HG03521 (cell line): ENCODE measurements at regions not wholly inside any gene's neighbourhood (a gene's known extent, or its start where the extent isn't known, plus 50 kb on each side); places are given as distances from the start of the nearest gene placed in this dataset.

Experiments used
- ATAC-seq: cut with Tn5 transposase; IDR thresholded peaks from one replicate; pipeline ENCODE4 v1.9.1; 2021; ENCODE audit warnings: mild to moderate bottlenecking, moderate library complexity; ENCODE audit not compliant: unreplicated experiment

DNA sequence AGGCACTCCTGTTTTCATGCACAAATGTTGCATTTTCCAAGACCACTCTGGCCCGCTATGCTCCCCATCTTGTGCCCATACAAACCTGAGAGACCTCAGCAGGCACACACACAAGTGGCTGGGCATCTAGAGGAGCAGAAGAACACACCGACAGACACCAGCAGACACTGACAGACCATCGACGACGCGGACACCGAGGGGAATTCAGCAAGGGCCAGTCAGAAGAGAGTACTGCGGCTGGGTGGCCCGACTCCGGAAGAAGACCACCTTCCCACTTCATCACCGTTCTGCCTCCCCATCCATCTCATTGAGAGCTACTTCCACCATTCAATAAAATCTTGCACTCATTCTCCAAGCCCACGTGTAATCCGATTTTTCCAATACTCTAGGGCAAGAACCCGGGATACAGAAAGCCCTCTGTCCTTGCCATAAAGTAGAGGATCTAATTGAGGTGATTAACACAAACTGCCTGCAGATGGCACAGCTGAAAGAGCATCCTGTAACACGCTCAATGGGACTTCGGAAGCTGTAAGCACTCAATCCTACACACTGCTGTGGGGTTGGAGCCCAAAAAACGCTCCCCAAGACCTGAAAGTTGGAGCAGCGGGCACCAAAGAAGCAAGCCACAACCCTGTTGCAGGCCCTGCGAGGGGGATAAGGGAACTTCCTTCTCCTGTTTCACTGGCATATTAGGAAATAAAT lies 780.9 kb downstream of the ARAP2 start:
- ATAC-seq = no peak

DNA sequence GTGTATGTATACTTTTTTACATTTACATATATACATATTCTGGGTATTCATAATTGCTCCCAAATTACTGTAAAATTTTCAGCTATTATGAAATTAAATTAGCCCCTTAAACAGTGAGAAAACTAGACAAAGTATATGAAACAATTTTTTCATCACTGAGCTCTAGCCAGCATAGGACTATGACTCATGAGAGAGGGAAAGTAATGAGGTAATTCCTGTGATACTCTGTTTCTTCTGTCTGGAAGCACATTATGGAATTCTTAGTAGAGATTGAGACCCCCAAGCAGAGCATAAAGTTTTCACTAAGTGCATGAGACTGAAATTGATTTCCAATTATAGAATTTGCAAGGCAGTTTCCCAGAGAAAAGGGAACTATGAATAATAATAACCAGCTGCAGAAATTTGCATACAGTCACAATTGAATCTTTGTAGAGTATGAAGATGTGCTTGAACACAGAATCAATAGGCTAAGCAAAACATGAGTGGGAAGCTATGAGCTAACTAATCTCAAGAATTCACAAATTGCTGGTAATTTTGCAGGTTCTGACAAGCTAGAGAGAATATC lies 779.3 kb downstream of the ARAP2 start:
- no peak for ATAC-seq

DNA sequence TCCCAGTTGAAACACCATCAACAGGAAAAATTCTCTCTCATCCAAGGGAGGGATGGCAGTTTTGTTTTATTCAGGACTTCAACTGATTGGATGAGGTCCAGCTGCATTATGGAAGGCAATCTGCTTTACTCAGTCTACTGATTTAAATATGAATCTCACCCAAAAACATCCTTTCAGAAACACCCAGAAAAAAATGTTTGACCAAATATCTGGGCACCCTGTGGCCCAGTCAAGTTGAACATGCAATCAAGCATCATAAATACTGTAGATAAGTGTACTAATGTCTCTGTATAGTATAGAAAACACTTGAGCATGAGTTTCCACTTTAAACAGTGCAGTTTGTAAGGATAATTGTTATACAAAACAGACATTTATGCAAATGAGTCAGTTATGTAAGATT lies 753.2 kb downstream of the ARAP2 start:
- ATAC-seq = no peak

DNA sequence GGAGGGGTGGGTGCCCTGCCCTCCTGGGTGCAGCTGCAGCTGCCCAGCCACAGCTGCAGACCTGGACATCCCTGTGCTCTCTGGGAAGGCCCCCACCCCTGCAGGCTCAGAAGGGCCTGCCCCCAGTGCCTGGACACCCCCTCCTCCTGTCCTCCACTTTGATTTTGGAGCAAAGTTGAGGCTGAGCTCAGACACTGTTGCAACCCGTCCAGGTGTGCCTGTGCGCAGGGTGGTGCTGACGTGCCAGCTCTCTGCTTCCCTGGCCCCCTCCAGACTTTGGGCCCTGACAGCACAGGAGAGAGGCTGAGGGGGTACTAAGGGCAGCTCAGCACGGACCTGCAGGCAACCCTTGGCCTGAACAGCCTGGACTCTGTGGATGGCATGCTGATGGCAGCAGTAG lies 750.3 kb downstream of the ARAP2 start:
- no peak for ATAC-seq

DNA sequence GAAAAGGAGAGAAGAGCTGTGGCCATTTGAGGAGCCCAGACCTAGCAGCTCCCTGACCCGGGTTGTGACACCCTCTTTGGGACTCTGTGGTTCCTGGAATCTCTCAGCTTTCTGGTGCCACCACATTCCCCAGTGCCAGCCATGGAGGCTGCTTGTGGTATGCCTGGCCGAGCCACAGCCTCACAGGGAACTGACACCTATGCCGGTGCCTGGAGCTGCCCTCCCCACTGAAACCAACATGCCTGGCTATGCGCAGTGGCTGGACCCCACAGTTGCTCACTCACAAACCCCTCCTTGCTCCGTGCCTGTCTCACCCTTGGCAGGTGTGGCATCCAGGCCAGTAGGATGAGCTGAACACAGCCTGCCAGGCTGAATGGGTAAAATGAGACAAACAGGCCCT lies 749.4 kb downstream of the ARAP2 start:
- no peak for ATAC-seq

DNA sequence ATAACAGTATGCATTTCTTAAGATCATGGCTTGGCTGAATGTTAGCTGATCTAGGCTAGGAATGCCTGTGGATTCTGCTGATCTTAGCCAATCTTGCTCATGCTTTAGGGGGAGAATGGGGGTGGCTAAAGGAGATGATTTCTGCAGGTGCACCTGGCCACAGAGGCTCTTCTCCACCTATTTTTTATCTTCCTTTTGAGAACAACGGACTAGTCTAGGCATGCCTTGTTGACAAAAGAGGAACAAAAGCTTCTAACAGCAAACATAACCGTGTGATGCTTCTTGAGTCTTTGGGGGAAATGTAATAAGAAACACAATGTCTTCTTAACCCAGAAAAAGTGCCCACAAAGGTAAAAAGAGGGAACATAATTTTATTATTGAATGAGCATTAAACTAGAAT lies 743.5 kb downstream of the ARAP2 start:
- peak; percentile 51 for ATAC-seq

DNA sequence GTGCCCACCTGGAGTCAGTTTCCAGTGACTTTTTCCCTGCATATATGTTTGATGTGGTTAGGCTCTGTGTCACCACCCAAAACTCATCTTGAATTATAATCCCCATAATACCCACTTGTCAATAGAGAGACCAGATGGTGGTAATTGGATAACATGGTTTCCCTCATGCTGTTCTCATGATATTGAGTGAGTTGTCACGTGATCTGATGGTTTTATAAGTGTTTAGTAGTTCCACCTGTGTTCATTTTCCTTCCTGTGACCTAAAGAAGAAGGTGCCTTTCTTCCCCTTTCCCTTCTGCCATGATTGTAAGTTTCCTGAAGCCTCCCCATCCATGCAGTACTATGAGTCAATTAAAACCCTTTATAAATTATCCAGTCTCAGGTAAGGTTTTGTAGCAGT lies 740.9 kb downstream of the ARAP2 start:
- no peak for ATAC-seq

DNA sequence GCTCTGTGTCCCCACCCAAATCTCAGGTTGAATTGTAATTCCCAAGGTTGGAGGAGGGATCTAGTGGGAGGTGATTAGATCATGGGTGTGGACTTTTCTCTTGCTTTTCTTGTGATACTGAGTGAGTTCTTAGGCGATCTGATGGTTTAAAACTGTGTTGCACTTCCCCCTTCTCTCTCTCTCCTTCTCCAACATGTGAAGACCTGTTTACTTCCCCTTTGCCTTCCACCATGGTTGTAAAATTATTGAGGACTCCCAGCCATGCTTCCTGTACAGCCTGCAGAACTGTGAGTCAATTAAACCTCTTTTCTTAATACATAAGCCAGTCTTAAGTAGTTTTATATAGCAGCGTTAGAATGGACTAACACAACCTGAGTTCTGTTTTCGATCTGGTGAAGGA lies 738.2 kb downstream of the ARAP2 start:
- ATAC-seq = no peak

DNA sequence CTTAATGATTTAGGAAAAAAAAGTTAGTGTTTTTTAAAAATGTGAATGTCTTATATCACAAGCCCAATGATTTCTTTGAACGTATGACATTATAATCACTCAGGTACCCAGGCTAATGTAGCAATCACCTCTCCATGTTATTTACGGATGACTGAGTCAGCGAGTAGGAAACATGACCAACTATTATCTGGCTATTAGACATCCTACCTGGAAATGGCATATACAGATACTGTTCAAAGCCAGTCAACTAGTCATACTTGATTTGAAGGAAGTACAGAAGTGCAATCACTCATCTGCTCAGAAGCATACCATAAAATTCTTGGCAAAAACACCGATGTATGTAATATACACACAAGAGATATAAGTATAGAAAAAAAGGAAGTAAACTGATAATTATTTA lies 732.5 kb downstream of the ARAP2 start:
- no peak for ATAC-seq

DNA sequence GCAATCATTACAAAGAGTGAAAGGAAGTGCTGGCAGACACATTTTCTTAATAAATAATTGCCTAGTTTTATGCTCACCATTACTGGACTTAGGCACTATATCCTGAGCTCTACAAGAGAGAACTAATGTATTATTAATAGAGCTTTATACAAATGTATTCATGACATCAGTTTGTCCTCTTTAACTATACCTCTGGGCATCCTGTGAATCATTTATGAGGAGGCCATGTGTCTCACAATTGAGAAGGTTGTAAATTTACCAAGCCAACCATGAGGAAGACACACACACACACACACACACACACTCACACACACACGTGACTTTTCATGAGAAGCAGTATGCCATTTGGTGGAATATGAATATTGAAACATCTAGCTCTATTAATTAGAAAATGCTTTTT lies 728.2 kb downstream of the ARAP2 start:
- no peak for ATAC-seq

DNA sequence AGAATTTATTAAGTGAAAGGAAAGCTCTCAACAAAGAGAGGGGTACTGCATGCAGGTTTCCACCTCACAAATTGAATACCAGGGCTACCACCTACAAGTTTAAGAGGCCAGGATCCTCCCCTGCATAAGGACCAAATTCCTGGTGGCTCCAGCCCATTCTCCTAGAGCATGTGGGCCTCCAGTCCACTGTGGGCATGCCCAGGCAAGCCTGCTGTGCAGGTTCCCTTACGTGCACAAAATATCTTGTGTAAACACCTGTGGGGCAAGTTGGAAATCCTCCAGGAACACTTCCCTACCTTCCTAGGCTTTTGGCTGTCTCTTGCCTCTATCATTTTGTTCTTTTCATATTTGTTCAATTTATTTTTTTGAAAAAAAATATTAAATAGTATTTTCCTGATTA lies 724.3 kb downstream of the ARAP2 start:
- ATAC-seq = no peak

DNA sequence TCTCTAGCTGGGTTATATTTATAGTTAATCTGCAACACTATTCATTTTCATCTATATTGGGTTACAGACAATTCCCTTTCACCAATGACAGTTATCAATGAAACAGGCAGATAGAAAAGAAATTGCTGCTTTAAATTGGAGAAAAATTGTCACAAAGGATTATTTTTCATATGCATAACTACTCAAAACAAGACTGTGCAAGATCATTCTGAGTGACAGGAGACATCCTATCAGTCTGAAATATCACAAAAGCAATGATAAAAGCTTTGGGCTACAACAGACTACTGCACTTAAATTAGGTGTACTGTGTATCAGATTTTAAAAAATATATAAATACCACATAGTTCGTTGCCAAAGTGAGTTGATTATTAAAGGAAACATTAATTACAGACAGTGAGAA lies 722.6 kb downstream of the ARAP2 start:
- no peak for ATAC-seq

DNA sequence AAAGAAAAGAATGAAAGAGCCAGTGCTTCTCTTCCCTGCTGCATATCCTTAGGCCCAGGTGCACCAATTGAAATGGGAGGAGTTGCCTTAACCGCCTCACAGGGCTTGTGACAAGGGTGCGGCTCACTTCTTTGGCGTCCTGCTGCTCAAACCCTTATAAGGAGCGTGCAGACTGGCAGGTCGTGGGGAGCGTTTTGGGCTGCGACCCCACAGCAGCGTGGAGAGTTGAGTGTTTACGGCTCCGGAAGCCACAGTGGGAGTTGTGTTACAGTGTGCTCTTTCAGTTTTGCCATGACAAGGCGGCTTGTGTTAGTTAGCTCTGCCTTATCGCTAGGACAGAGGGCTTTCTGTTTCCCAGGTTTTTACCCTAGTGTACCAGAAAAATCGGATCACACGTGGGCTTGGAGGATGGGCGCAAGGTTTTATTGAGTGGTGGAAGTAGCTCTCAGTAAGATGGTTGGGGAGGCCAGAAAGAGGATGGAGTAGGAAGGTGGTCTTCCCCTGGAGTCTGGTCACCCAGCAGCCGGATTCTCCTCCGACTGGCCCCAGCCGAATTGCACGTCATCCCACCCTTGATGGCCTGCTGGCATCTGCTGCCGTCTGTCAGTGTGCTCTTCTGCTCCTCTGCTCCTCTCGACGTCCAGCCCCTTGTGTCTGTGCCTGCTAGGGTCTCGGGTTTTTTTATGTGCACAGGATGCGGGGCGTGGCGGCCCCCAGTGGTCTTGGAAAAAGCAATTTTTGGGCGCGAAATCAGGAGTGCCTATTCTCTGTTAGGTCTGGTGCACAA lies 718.9 kb downstream of the ARAP2 start:
- ATAC-seq = no peak

DNA sequence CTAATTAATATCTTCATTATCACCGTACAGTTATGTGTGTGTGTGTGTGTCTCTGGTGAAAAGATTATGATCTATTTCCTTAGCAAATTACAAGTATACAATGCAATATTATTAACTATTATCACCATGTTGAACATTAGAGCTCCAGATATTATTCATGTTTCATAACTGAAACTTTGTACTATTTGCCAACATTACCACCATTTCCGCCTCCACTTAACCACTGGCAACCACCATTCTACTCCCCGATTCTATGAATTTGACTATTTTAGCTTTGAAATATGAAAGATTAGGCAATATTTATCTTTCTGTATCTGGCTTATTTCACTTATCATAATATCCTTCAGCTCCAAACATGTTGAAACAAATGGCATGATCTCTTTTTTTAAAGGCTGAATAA lies 717.9 kb downstream of the ARAP2 start:
- ATAC-seq = no peak

DNA sequence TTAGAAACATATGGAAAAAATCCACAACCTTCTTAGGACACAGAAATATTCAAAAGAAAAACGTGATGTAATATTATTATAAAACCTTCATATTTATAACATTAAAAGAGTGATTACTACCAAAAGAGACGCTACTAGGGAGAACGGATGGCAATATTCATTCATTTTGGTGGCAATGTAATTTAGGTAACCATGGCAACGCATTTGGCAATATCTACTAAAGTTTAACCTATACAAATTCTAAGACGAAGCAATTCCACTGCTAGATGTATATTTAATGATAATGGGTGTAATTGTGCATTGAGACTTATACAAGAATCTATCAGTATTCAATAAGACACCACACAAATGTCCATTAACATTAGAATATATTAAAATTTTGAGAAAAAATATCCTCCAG lies 709.4 kb downstream of the ARAP2 start:
- ATAC-seq = no peak

DNA sequence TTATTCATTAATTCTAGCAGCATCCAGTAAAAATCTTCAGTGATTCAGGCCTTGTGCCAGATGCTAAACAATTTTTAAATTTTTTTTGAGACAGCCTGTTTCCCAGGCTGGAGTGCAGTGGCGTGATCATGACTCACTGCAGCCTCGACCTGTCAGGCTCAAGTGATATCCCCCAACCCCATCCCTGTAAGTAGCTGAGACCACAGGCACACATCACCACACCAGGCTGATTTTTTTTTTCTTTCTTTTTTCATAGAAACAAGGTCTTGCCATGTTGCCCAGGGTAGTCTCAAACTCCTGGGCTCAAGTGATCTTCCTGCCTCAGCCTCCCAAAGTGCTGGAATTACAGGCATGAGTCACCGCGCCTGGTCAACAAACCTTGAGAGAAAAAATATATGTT lies 705.5 kb downstream of the ARAP2 start:
- ATAC-seq = no peak

DNA sequence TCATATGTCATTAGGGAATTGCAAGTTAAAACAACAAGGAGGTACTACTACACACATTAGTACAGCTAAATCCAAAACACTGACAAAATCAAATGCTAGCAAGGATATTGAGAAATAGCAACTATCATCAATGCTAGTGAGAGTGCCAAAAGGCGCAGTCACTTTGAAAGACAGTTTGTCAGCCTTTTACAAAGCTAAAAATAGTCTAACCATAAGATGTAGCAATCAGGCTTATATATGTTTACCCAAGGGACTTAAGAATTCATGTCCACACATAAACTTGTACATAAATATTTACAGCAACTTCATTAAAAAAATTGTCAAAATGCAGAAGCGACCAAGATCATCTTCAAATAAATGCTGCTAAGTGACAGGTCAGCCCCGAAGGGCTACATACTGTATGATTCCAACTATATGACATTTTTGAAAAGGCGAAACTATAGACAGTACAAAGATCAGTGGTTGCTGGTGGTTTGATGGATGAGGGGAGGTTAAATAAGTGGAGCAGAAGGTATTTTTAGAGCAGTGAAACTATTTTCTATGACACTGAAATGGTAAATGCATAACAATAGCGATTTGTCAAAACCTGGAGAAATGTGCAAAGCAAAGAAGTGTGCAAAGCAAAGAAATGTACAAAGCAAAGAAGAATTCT lies 704.8 kb downstream of the ARAP2 start:
- ATAC-seq = no peak

DNA sequence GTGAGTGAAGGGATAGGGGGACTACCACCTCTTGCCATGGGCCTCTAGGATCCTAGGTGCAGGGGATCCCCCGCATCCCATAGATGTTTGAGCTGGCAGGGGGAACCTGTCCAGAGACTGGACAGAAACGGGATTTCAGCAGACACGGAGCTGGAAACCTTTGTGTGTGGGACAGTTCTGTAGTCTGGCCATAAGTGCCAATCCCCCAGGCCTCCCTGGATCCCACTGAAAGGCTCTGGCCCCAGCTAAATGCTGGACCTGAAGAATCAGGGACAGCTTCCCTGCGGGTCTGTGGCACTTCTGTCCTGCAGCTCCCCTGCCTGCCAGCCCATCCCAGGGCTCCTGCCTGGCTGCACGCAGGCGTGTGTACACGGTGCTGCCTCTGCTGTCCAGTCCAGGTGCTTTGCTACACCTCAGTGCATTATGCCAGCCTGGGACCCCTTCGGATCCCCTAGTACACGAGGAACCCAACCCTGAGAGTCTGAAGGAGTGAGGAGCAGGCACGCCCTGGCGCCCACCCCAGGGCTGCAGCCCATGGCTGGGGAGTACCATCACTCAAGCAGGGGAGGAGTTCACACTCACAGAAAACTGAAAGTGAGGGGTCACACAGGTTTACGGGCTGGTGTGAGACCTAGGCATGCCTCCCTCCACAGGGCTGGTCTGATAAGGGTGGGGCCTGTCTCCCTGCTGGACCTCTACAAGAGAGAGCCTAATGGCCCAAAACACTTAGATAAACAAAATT lies 703.0 kb downstream of the ARAP2 start:
- ATAC-seq = no peak

DNA sequence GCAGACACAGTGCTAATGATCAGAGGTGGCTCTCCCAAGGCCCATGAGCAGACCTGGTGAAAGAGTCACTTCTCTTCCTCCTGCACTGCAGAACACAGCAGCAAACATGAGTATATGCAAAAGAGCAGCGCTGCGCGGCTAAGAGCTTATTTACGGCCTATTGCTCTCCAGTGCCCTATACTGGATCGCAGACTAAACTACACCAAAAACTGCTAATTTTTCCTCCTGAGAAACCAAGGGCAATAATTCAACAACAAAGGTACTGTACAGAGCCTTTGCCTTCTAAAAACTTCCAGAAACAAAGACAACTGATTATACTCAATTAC lies 702.5 kb downstream of the ARAP2 start:
- ATAC-seq = no peak

DNA sequence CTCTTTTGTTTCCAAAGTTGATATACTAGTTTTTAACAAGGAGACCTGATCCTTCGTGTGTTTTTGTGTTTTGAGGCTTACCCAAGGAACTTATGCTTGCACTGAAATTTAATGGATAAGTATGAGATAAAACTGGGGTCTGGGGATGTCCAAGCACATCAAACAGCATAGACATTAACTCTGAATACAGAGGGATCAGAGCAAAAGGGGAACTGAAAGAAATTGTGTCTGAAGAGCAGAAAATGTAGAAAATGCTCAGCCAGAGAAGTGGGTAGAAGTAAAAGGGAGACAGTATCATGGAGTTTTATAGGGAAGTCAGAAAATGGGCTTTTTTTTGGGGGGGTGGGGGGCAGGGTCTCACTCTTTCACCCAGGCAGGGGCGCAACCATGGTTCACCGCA lies 695.4 kb downstream of the ARAP2 start:
- ATAC-seq = no peak

DNA sequence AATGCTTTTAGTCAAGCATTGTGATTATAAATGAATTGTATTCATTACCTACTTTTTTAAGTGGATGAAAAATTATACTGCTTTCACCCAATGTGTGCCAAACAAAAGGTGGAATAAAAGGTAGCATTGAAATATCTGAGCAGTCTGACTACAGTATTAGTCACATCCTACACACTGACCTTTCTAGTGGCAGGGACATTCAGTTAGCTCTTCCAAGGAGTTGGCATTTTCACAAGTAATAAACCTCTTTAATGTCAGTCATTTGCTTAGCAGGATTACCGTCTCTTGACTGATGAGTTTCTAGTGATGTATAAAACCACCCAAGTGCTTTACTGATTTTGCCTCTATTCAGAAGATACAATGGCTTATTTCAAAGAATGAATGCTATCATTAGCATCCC lies 687.9 kb downstream of the ARAP2 start:
- no peak for ATAC-seq
